K562 (cell line): ENCODE measurements at regions not wholly inside any gene's neighbourhood (a gene's known extent, or its start where the extent isn't known, plus 50 kb on each side); places are given as distances from the start of the nearest gene placed in this dataset.

ENCODE experiments used
- ATAC-seq: fragments of 200-7000 bp; cut with Tn5 transposase; 3 replicates; pipeline ENCODE4 v1.9.1; 2020; ENCODE audit warnings: moderate library complexity
- BruUV-seq: library from RNA; stranded (reverse); fragments of 400-500 nt; replicated peaks from 2 replicates; lab custom pipeline; 2021; lab: Mats Ljungman, UMichigan
- CTCF ChIA-PET: fragments of 300-600 bp; formaldehyde crosslinking; extraction: SDS; loops from one replicate; lab custom pipeline; 2021; ENCODE audit warnings: low intra/inter-chr PET ratio; lab: Yijun Ruan, JAX
- POLR2A ChIA-PET: fragments of 300-600, 350-650 bp; sonication (Branson Sonifier 250); formaldehyde crosslinking; extraction: SDS; loops from one replicate; lab custom pipeline; 2021; ENCODE audit warnings: antibody characterized with exemption, inconsistent platforms; lab: Yijun Ruan, JAX
- DNase-seq, 4 experiments: peaks; one replicate each; pipeline versions ENCODE4 v3.0.0 to v3.0.0-alpha.2; 2011 to 2018; ENCODE audit warnings: low spot score in 3 of 4, mixed read lengths in 3 of 4; ENCODE audit errors: extremely low read depth in 1 of 4
- FAIRE-seq: peaks from 2 replicates; lab custom pipeline; 2011; peaks lifted over from hg19 to GRCh38; lab: Jason Lieb, UNC
- H2AFZ ChIP-seq: 2 replicates; pipeline ENCODE4 v1.6.0; 2011; ENCODE audit warnings: low read depth, low read length, control low read depth, inconsistent platforms
- H3K27ac ChIP-seq: fragments of 200-600 bp; 3 replicates; pipeline ENCODE4 v1.8.0; 2011; ENCODE audit warnings: low read depth, mild to moderate bottlenecking, control low read depth, inconsistent platforms, low read length, moderate library complexity, mixed read lengths; ENCODE audit errors: extremely low read depth
- H3K27me3 ChIP-seq, 2 experiments: fragments of 300-600 bp in 1 of 2; 2 replicates in 1 of 2; 3 replicates in 1 of 2; pipeline versions ENCODE4 v1.6.0 to v1.8.0; 2011; ENCODE audit warnings: inconsistent platforms in 2 of 2, low read length in 2 of 2, mild to moderate bottlenecking in 1 of 2, mixed read lengths in 1 of 2, moderate library complexity in 1 of 2; ENCODE audit not compliant: control insufficient read depth in 2 of 2, insufficient read depth in 2 of 2
- H3K36me3 ChIP-seq: fragments of 300-600 bp; 3 replicates; pipeline ENCODE4 v1.8.0; 2011; ENCODE audit warnings: mild to moderate bottlenecking, low read length, inconsistent platforms; ENCODE audit not compliant: control insufficient read depth, insufficient read depth
- H3K4me1 ChIP-seq, 2 experiments: fragments of 200-600 bp in 1 of 2; replicated peaks in 1 of 2; 2 replicates in 1 of 2; 3 replicates in 1 of 2; pipeline versions ENCODE4 v1.5.1 to v1.8.0; 2011; ENCODE audit warnings: inconsistent platforms in 2 of 2, low read length in 2 of 2, mild to moderate bottlenecking in 1 of 2, mixed read lengths in 1 of 2, moderate library complexity in 1 of 2; ENCODE audit not compliant: control insufficient read depth in 2 of 2, insufficient read depth in 2 of 2
- H3K4me2 ChIP-seq: 2 replicates; pipeline ENCODE4 v1.6.1; 2011; ENCODE audit warnings: low read length, control low read depth, inconsistent platforms, mixed read lengths; ENCODE audit not compliant: insufficient read depth
- H3K4me3 ChIP-seq: fragments of 200-600 bp; sonication (generic), shearing (Covaris generic); 2 replicates; pipeline ENCODE4 v1.5.1; 2016; ENCODE audit warnings: control low read depth, inconsistent platforms
- H3K79me2 ChIP-seq: fragments of 200-600 bp; 3 replicates; pipeline ENCODE4 v1.8.0; 2011; ENCODE audit warnings: low read length, inconsistent platforms; ENCODE audit not compliant: control insufficient read depth, insufficient read depth
- H3K9ac ChIP-seq, 2 experiments: 2 replicates each; pipeline versions ENCODE4 v1.6.0 to v1.6.1; 2011; ENCODE audit warnings: low read depth in 2 of 2, low read length in 2 of 2, control low read depth in 1 of 2, inconsistent platforms in 1 of 2, mild to moderate bottlenecking in 1 of 2, mixed read lengths in 1 of 2; ENCODE audit not compliant: insufficient read depth in 1 of 2
- H3K9me1 ChIP-seq: one replicate; pipeline ENCODE4 v1.6.0; 2011; ENCODE audit warnings: inconsistent platforms, mild to moderate bottlenecking, low read length, moderate library complexity; ENCODE audit not compliant: control insufficient read depth, insufficient read depth
- H3K9me3 ChIP-seq: replicated peaks from 2 replicates; pipeline ENCODE4 v1.5.1; 2011; ENCODE audit warnings: low read depth, low read length, inconsistent platforms; ENCODE audit not compliant: control insufficient read depth, insufficient read depth
- H4K20me1 ChIP-seq: replicated peaks from 2 replicates; pipeline ENCODE4 v1.6.1; 2011; ENCODE audit warnings: low read length, inconsistent platforms, mixed read lengths; ENCODE audit not compliant: control insufficient read depth, insufficient read depth
- BRD9 ChIP-seq: fragments of 450-650 bp; IDR thresholded peaks from 2 replicates; pipeline ENCODE4 v1.6.1; 2018; ENCODE audit warnings: low read depth; ENCODE audit not compliant: partially characterized antibody
- CEBPB ChIP-seq: fragments of 450-650 bp; IDR thresholded peaks from 2 replicates; pipeline ENCODE4 v1.6.1; 2016; ENCODE audit warnings: missing genetic modification characterization, missing compliant biosample characterization
- CEBPG ChIP-seq, 3 experiments: fragments of 200-800 bp in 1 of 3; sonication (Bioruptor generic) in 1 of 3; sonication (generic) in 1 of 3; formaldehyde crosslinking in 1 of 3; IDR thresholded peaks in 2 of 3; conservative IDR thresholded peaks in 1 of 3; 2 replicates each; pipeline versions ENCODE4 v1.6.1 to v1.8.0; 2016 to 2022; ENCODE audit warnings: missing compliant biosample characterization in 2 of 3, missing genetic modification characterization in 2 of 3, mild to moderate bottlenecking in 1 of 3, missing genetic modification reagents in 1 of 3
- CREB1 ChIP-seq, 2 experiments: sonication (generic) in 1 of 2; formaldehyde crosslinking in 1 of 2; IDR thresholded peaks; 2 replicates each; pipeline versions ENCODE4 v1.6.1 to v1.8.0; 2012 to 2022; ENCODE audit warnings: inconsistent platforms in 1 of 2, mild to moderate bottlenecking in 1 of 2, missing genetic modification reagents in 1 of 2, moderate library complexity in 1 of 2
- NCOA6 ChIP-seq: fragments of 450-650 bp; IDR thresholded peaks from 2 replicates; pipeline ENCODE4 v1.6.1; 2017; ENCODE audit warnings: mild to moderate bottlenecking
- NUFIP1 ChIP-seq: fragments of 450-650 bp; IDR thresholded peaks from 2 replicates; pipeline ENCODE4 v1.6.1; 2018; ENCODE audit not compliant: partially characterized antibody
- RBM25 ChIP-seq: fragments of 200-400 bp; formaldehyde crosslinking; IDR thresholded peaks from 2 replicates; pipeline ENCODE4 v1.6.1; 2018; ENCODE audit warnings: low read length, low read depth, moderate library complexity; ENCODE audit not compliant: severe bottlenecking
- RFX5 ChIP-seq: IDR thresholded peaks from 2 replicates; pipeline ENCODE4 v1.6.1; 2011; ENCODE audit warnings: low read depth, mild to moderate bottlenecking, improper control_type of control experiment, low read length
- U2AF1 ChIP-seq: fragments of 200-400 bp; formaldehyde crosslinking; optimal IDR thresholded peaks from 2 replicates; pipeline ENCODE3; 2017; ENCODE audit warnings: mild to moderate bottlenecking, low read depth, low read length, moderate library complexity
- ZSCAN32 ChIP-seq: fragments of 450-650 bp; formaldehyde crosslinking; IDR thresholded peaks from 2 replicates; pipeline ENCODE4 v1.4.0; 2020; ENCODE audit warnings: mild to moderate bottlenecking, moderate library complexity
- WGBS: fragments of 100-300 bp; shearing (Covaris generic); methylation state at CpG from one replicate; pipeline ENCODE4 v1.1.6; 2016; ENCODE audit warnings: low coverage, mixed read lengths; ENCODE audit not compliant: insufficient coverage; ENCODE audit errors: missing lambda C conversion rate; 5-methylcytosine and 5-hydroxymethylcytosine counted together
- in situ Hi-C: fragments of 300-500 bp; cut with MboI; formaldehyde crosslinking; loops from 4 replicates; pipeline ENCODE4 v1.15.0; 2018; ENCODE audit warnings: inconsistent platforms, mixed read lengths
- intact Hi-C: fragments of 100-400 bp; cut with micrococcal nuclease; formaldehyde crosslinking; loops from 2 replicates; pipeline ENCODE4 v1.14.2; 2022
- TF ChIP-seq, protein P1 (sequence below): fragments of 250-450 bp; sonication (Bioruptor Pico); IDR thresholded peaks from 2 replicates; pipeline ENCODE4 v1.8.0; 2021; ENCODE audit warnings: moderate library complexity, mild to moderate bottlenecking, inconsistent platforms
- TF ChIP-seq, protein P2 (sequence below), 2 experiments: IDR thresholded peaks in 1 of 2; conservative IDR thresholded peaks in 1 of 2; 2 replicates each; pipeline ENCODE4 v1.6.1; 2016; ENCODE audit warnings: low read depth in 2 of 2, mild to moderate bottlenecking in 1 of 2, missing compliant biosample characterization in 1 of 2, missing genetic modification characterization in 1 of 2, moderate library complexity in 1 of 2

DNA sequence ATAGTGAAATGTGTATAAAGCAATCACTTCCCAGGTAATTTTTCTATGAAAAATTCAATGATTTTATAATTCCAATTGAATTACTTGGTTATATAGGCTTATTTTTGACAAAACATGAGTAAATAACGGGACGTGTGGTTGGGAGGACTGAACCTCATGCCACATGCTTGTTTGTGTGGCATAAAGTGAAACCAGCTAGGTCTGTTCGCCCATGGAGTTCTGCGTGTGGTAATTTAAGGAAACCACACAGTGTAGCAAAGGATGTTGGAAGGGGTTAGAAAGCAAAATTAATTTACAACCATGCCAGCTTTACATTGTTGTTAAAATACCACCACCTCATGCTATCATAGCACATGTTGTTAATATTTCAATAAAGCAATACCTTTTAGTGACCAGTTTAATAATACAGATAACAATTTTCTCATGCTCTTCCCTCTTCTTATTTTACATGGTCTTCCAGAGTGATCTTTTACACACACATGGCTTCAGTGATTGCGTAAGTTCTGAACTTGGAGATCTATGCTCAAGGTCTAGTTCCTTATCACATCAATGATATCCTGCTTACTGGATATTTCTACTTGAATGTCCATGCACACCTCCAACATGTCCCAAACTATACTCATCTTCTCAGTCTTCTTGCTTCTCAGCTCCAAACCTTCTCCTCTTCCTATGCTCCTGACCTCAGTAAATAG, 156.4 kb upstream of the ITGA4 start:
- no peaks in the 10 kb centered on the region for H3K36me3 ChIP-seq
- ATAC-seq (no peak), FAIRE-seq (no peak), DNase-seq (no peak)
- H3K27me3 ChIP-seq: no peaks in the 10 kb centered on the region
- H2AFZ ChIP-seq: no peak overlapping the region
- H3K9me1 ChIP-seq: no peaks in the 10 kb centered on the region
- POLR2A ChIA-PET: no interaction called here
- no TSS peak for BruUV-seq
- 0% methylated on average over 5 of the region's 5 CpGs for WGBS
- H3K9ac ChIP-seq: no peak overlapping the region
- no peak for TF ChIP-seq CREB1 (IDR thresholded peaks at IDR 0.05)
- TF ChIP-seq CREB1 (CRISPR knock-in tag; IDR thresholded peaks at IDR 0.05): no peak
- no peak for TF ChIP-seq RBM25
- TF ChIP-seq, protein P1, sequence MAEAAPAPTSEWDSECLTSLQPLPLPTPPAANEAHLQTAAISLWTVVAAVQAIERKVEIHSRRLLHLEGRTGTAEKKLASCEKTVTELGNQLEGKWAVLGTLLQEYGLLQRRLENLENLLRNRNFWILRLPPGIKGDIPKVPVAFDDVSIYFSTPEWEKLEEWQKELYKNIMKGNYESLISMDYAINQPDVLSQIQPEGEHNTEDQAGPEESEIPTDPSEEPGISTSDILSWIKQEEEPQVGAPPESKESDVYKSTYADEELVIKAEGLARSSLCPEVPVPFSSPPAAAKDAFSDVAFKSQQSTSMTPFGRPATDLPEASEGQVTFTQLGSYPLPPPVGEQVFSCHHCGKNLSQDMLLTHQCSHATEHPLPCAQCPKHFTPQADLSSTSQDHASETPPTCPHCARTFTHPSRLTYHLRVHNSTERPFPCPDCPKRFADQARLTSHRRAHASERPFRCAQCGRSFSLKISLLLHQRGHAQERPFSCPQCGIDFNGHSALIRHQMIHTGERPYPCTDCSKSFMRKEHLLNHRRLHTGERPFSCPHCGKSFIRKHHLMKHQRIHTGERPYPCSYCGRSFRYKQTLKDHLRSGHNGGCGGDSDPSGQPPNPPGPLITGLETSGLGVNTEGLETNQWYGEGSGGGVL (CRISPR knock-in tag): no peak
- no peak for TF ChIP-seq NUFIP1
- peak; percentile 53; the same call in 1 of the 2 replicates for TF ChIP-seq CEBPB (tag)
- TF ChIP-seq RFX5: no peak
- TF ChIP-seq, protein P2, sequence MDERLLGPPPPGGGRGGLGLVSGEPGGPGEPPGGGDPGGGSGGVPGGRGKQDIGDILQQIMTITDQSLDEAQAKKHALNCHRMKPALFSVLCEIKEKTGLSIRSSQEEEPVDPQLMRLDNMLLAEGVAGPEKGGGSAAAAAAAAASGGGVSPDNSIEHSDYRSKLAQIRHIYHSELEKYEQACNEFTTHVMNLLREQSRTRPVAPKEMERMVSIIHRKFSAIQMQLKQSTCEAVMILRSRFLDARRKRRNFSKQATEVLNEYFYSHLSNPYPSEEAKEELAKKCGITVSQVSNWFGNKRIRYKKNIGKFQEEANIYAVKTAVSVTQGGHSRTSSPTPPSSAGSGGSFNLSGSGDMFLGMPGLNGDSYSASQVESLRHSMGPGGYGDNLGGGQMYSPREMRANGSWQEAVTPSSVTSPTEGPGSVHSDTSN (CRISPR knock-in tag; IDR thresholded peaks at IDR 0.05; ENCODE audit: low read depth): no peak
- TF ChIP-seq, protein P2 (tag; conservative IDR thresholded peaks at IDR 0.05; ENCODE audit: low read depth): no peak
- TF ChIP-seq U2AF1: no peak
- no peak for TF ChIP-seq BRD9
- TF ChIP-seq CEBPG (CRISPR knock-in tag; IDR thresholded peaks at IDR 0.05): no peak
- peak in 1 of 2 experiments; percentile 65; a peak in 2 of 4 replicates for TF ChIP-seq CEBPG (tag; conservative IDR thresholded peaks at IDR 0.05 in 1 of 2, IDR thresholded peaks at IDR 0.05 in 1 of 2)
- TF ChIP-seq ZSCAN32 (CRISPR knock-in tag): no peak
- no peak for TF ChIP-seq NCOA6
- H3K9me3 ChIP-seq: no peaks in the 10 kb centered on the region
- CTCF ChIA-PET: no interaction called here
- intact Hi-C loops (no loop called here), in situ Hi-C loops (no loop called here)
- no peak overlapping the region for H3K4me2 ChIP-seq
- no peaks in the 10 kb centered on the region for H3K79me2 ChIP-seq
- H4K20me1 ChIP-seq: no peaks in the 10 kb centered on the region
- no peak overlapping the region for H3K27ac ChIP-seq
- H3K4me1 ChIP-seq: no peaks in the 10 kb centered on the region
- no peak overlapping the region for H3K4me3 ChIP-seq
